GM21367 (cell line): ENCODE measurements at regions not wholly inside any gene's neighbourhood (a gene's known extent, or its start where the extent isn't known, plus 50 kb on each side); places are given as distances from the start of the nearest gene placed in this dataset.
"Not testable (repeated sequence)": the region's sequence is repeated elsewhere in the genome, so short reads cannot be mapped to it uniquely, and the experiment has no call there.

Experiments
- ATAC-seq: cut with Tn5 transposase; IDR thresholded peaks from one replicate; pipeline ENCODE4 v1.9.1; 2021; ENCODE audit not compliant: unreplicated experiment

GRCh38 chr12:24679126-24679525 is 269.8 kb downstream of the BCAT1 start:
- no peak for ATAC-seq

GRCh38 chr12:24678436-24678835 is 270.5 kb downstream of the BCAT1 start:
- ATAC-seq: no peak

GRCh38 chr12:24668563-24668962 is 280.3 kb downstream of the BCAT1 start:
- no peak for ATAC-seq

GRCh38 chr12:24664161-24664880 is 284.6 kb downstream of the BCAT1 start:
- no peak for ATAC-seq

- no peak for ATAC-seq
Observed at GRCh38 chr12:24661657-24662096, 287.2 kb downstream of the BCAT1 start.

- no peak for ATAC-seq
Observed at GRCh38 chr12:24659016-24659415, 289.9 kb downstream of the BCAT1 start.

- not testable (repeated sequence) for ATAC-seq
Observed at GRCh38 chr12:24654344-24654743, 294.6 kb downstream of the BCAT1 start.

GRCh38 chr12:24649634-24650033 is 299.3 kb downstream of the BCAT1 start:
- no peak for ATAC-seq

GRCh38 chr12:24649209-24649608 is 299.7 kb downstream of the BCAT1 start:
- no peak for ATAC-seq

- ATAC-seq: no peak
Observed at GRCh38 chr12:24645254-24645653, 303.6 kb downstream of the BCAT1 start.

GRCh38 chr12:24643120-24644119 is 305.5 kb downstream of the BCAT1 start:
- no peak for ATAC-seq

- ATAC-seq: no peak
Observed at GRCh38 chr12:24639641-24640040, 309.3 kb downstream of the BCAT1 start.

GRCh38 chr12:24632466-24632865 is 316.4 kb downstream of the BCAT1 start:
- ATAC-seq: no peak

- ATAC-seq: no peak
Observed at GRCh38 chr12:24631676-24632426, 317.1 kb downstream of the BCAT1 start.

- no peak for ATAC-seq
Observed at GRCh38 chr12:24630856-24631255, 318.0 kb downstream of the BCAT1 start.

GRCh38 chr12:24630446-24630845 is 318.5 kb downstream of the BCAT1 start:
- no peak for ATAC-seq

- no peak for ATAC-seq
Observed at GRCh38 chr12:24625103-24625502, 323.8 kb downstream of the BCAT1 start.

GRCh38 chr12:24619954-24620353 is 328.9 kb downstream of the BCAT1 start:
- ATAC-seq: not testable (repeated sequence)

GRCh38 chr12:24617471-24617870 is 331.4 kb downstream of the BCAT1 start:
- ATAC-seq: no peak

- ATAC-seq: no peak
Observed at GRCh38 chr12:24615967-24616411, 332.9 kb downstream of the BCAT1 start.

GRCh38 chr12:24608637-24609285 is 340.1 kb downstream of the BCAT1 start:
- no peak for ATAC-seq
